Endothelial cell of umbilical vein (primary cell): ENCODE measurements at regions not wholly inside any gene's neighbourhood (a gene's known extent, or its start where the extent isn't known, plus 50 kb on each side); places are given as distances from the start of the nearest gene placed in this dataset.

Source experiments
- BruUV-seq: library from RNA; stranded (reverse); fragments of 400-500 nt; replicated peaks from 2 replicates; lab custom pipeline; 2021; lab: Mats Ljungman, UMichigan
- CTCF ChIA-PET: fragments of 300-600, 350-600 bp; sonication (Branson Sonifier 250); formaldehyde crosslinking; loops from one replicate; lab custom pipeline; 2021; ENCODE audit warnings: antibody characterized with exemption, inconsistent platforms; lab: Charles Lee
- POLR2A ChIA-PET: fragments of 300-600, 350-600 bp; sonication (Branson Sonifier 250); formaldehyde crosslinking; loops from one replicate; lab custom pipeline; 2021; ENCODE audit warnings: antibody characterized with exemption, inconsistent platforms; lab: Charles Lee
- DNase-seq: peaks from one replicate; pipeline ENCODE4 v3.0.0-alpha.2; 2011; ENCODE audit warnings: low read depth, low spot score
- FAIRE-seq: peaks from 2 replicates; lab custom pipeline; 2011; peaks lifted over from hg19 to GRCh38; lab: Jason Lieb, UNC
- H2AFZ ChIP-seq: 2 replicates; pipeline ENCODE4 v1.6.0; 2012; ENCODE audit warnings: low read depth, low read length, control low read depth, inconsistent platforms
- H3K27ac ChIP-seq: 2 replicates; pipeline ENCODE4 v1.5.1; 2011; ENCODE audit warnings: low read depth, mild to moderate bottlenecking, control low read depth, low read length, moderate library complexity; ENCODE audit not compliant: insufficient read depth
- H3K27me3 ChIP-seq, 2 experiments: 2 replicates each; pipeline versions ENCODE4 v1.6.0 to v1.6.1; 2011; ENCODE audit warnings: low read length in 2 of 2, mixed read lengths in 1 of 2; ENCODE audit not compliant: control insufficient read depth in 2 of 2, insufficient read depth in 2 of 2
- H3K36me3 ChIP-seq, 2 experiments: 2 replicates in 1 of 2; 3 replicates in 1 of 2; pipeline ENCODE4 v1.5.1; 2011; ENCODE audit warnings: low read length in 2 of 2, mild to moderate bottlenecking in 1 of 2, moderate library complexity in 1 of 2; ENCODE audit not compliant: control insufficient read depth in 2 of 2, insufficient read depth in 2 of 2; ENCODE audit errors: extremely low read depth in 1 of 2
- H3K4me1 ChIP-seq: 3 replicates; pipeline ENCODE4 v1.5.1; 2011; ENCODE audit warnings: mild to moderate bottlenecking, low read length; ENCODE audit not compliant: control insufficient read depth, insufficient read depth; ENCODE audit errors: extremely low read depth
- H3K4me2 ChIP-seq: 2 replicates; pipeline ENCODE4 v1.6.1; 2011; ENCODE audit warnings: low read length, control low read depth, mixed read lengths; ENCODE audit not compliant: insufficient read depth
- H3K4me3 ChIP-seq, 3 experiments: fragments of 200-600 bp in 1 of 3; sonication (generic), shearing (Covaris generic) in 1 of 3; replicated peaks in 1 of 3; 2 replicates each; pipeline ENCODE4 v1.5.1; 2011 to 2016; ENCODE audit warnings: control low read depth in 3 of 3, low read length in 3 of 3, mild to moderate bottlenecking in 2 of 3, inconsistent platforms in 1 of 3, low read depth in 1 of 3, moderate library complexity in 1 of 3; ENCODE audit not compliant: insufficient read depth in 1 of 3
- H3K79me2 ChIP-seq: 2 replicates; pipeline ENCODE4 v1.6.0; 2012; ENCODE audit warnings: low read length, inconsistent platforms; ENCODE audit not compliant: control insufficient read depth, insufficient read depth
- H3K9ac ChIP-seq: replicated peaks from 2 replicates; pipeline ENCODE3; 2011; ENCODE audit warnings: low read length, control low read depth; ENCODE audit not compliant: insufficient read depth; ENCODE audit errors: extremely low read depth
- H3K9me1 ChIP-seq: replicated peaks from 3 replicates; pipeline ENCODE4 v1.6.0; 2011; ENCODE audit warnings: mild to moderate bottlenecking, low read length; ENCODE audit not compliant: control insufficient read depth, insufficient read depth; ENCODE audit errors: extremely low read depth
- H3K9me3 ChIP-seq: replicated peaks from 2 replicates; pipeline ENCODE4 v1.5.1; 2012; ENCODE audit warnings: low read length, inconsistent platforms; ENCODE audit not compliant: control insufficient read depth, insufficient read depth
- H4K20me1 ChIP-seq: replicated peaks from 2 replicates; pipeline ENCODE3; 2011; ENCODE audit warnings: mild to moderate bottlenecking, low read length; ENCODE audit not compliant: control insufficient read depth, insufficient read depth; ENCODE audit errors: extremely low read depth
- CTCF ChIP-seq, 2 donors: IDR thresholded peaks; 1 replicate in 1 of 2; 2 replicates in 1 of 2; pipeline ENCODE4 v1.5.1; 2011; ENCODE audit warnings: low read length in 2 of 2, mild to moderate bottlenecking in 2 of 2, moderate library complexity in 2 of 2, control low read depth in 1 of 2, inconsistent platforms in 1 of 2, low read depth in 1 of 2; ENCODE audit not compliant: insufficient read depth in 1 of 2; ENCODE audit errors: extremely low read depth in 1 of 2
- EZH2 ChIP-seq: IDR thresholded peaks from 2 replicates; pipeline ENCODE4 v1.6.1; 2012; ENCODE audit warnings: borderline replicate concordance, low read depth, mild to moderate bottlenecking, moderate library complexity, low read length, inconsistent platforms; ENCODE audit not compliant: severe bottlenecking
- FOS ChIP-seq: IDR thresholded peaks from 2 replicates; pipeline ENCODE4 v1.6.1; 2011; ENCODE audit warnings: mild to moderate bottlenecking, low read length, moderate library complexity, borderline replicate concordance; ENCODE audit not compliant: insufficient read depth
- GATA2 ChIP-seq: IDR thresholded peaks from 2 replicates; pipeline ENCODE4 v1.7.0; 2011; ENCODE audit warnings: low read depth, mild to moderate bottlenecking, moderate library complexity, mixed read lengths, low read length; ENCODE audit not compliant: insufficient read length, insufficient read depth
- JUN ChIP-seq: IDR thresholded peaks from 2 replicates; pipeline ENCODE4 v1.6.1; 2011; ENCODE audit warnings: borderline replicate concordance, low read depth; ENCODE audit not compliant: insufficient read length, insufficient read depth
- MAX ChIP-seq: IDR thresholded peaks from 2 replicates; pipeline ENCODE4 v1.6.1; 2011; ENCODE audit not compliant: insufficient read depth, insufficient read length
- MYC ChIP-seq: IDR thresholded peaks from one replicate; pipeline ENCODE4 v1.6.1; 2011; ENCODE audit warnings: mild to moderate bottlenecking, low read depth, low read length
- POLR2A ChIP-seq: IDR thresholded peaks from 2 replicates; pipeline ENCODE4 v1.6.1; 2012; ENCODE audit warnings: low read depth, mild to moderate bottlenecking, control low read depth, low read length
- POLR2AphosphoS5 ChIP-seq: IDR thresholded peaks from 2 replicates; pipeline ENCODE4 v1.6.1; 2012; ENCODE audit warnings: low read depth, mild to moderate bottlenecking, control low read depth, low read length, moderate library complexity; ENCODE audit not compliant: insufficient read depth
- dilution Hi-C: fragments of 300-500 bp; cut with MboI; formaldehyde crosslinking; loops from one replicate; pipeline ENCODE4 v1.15.0; 2019; ENCODE audit warnings: low sequenced_read_pairs; ENCODE audit not compliant: extremely low pct_ligation_motif_present
- intact Hi-C: fragments of 100-400 bp; cut with micrococcal nuclease; formaldehyde crosslinking; loops from one replicate; pipeline ENCODE4 v1.10.0; 2022

GRCh38 chr4:124445071-124445470, 267.5 kb downstream of the ANKRD50 start:
- no peaks in the 10 kb centered on the region for H3K4me1 ChIP-seq
- no TSS peak for BruUV-seq
- intact Hi-C loops (no loop called here), dilution Hi-C loops (no loop called here)
- FAIRE-seq (no peak), DNase-seq (no peak)
- H3K4me2 ChIP-seq: no peak overlapping the region
- H3K9me1 ChIP-seq: no peaks in the 10 kb centered on the region
- H3K9ac ChIP-seq: no peak overlapping the region
- H4K20me1 ChIP-seq: no peaks in the 10 kb centered on the region
- POLR2A ChIA-PET: no interaction called here
- no peak overlapping the region for H3K4me3 ChIP-seq
- no peaks in the 10 kb centered on the region for H3K79me2 ChIP-seq
- no peak overlapping the region for H2AFZ ChIP-seq
- no peaks in the 10 kb centered on the region for H3K36me3 ChIP-seq
- CTCF ChIA-PET: no interaction called here
- no peaks in the 10 kb centered on the region for H3K9me3 ChIP-seq
- H3K27ac ChIP-seq: no peak overlapping the region
- TF ChIP-seq FOS (no peak), POLR2A (no peak), EZH2 (no peak), JUN (no peak), POLR2AphosphoS5 (no peak), MYC (no peak)
- no peaks in the 10 kb centered on the region for H3K27me3 ChIP-seq

GRCh38 chr4:124449881-124450280, 262.7 kb downstream of the ANKRD50 start:
- TF ChIP-seq POLR2A (no peak), MYC (no peak), POLR2AphosphoS5 (no peak), JUN (no peak), CTCF (IDR thresholded peaks at IDR 0.05; ENCODE audit: extremely low read depth in 1 of 2, insufficient read depth in 1 of 2, low read depth in 1 of 2, low read length in 2 of 2) (no peak), FOS (no peak), MAX (no peak), GATA2 (no peak), EZH2 (no peak)
- no peak overlapping the region for H3K4me3 ChIP-seq
- H2AFZ ChIP-seq: no peak overlapping the region
- no peaks in the 10 kb centered on the region for H4K20me1 ChIP-seq
- FAIRE-seq (no peak), DNase-seq (no peak)
- no peaks in the 10 kb centered on the region for H3K27me3 ChIP-seq
- no peak overlapping the region for H3K9ac ChIP-seq
- no peaks in the 10 kb centered on the region for H3K9me1 ChIP-seq
- no peaks in the 10 kb centered on the region for H3K36me3 ChIP-seq
- H3K27ac ChIP-seq: no peak overlapping the region
- dilution Hi-C loops: no loop called here
- peaks cover under 1% of the 10 kb centered on the region for H3K4me1 ChIP-seq
- BruUV-seq: no TSS peak
- ChIA-PET CTCF (interaction anchor here (1.1 kb wide), 1 partner anchor 116 kb away, joined by 3 read pairs; no protein-coding TSS in a partner anchor), POLR2A (no interaction called here)
- no peaks in the 10 kb centered on the region for H3K79me2 ChIP-seq
- H3K9me3 ChIP-seq: no peaks in the 10 kb centered on the region
- intact Hi-C loops: no loop called here
- no peak overlapping the region for H3K4me2 ChIP-seq
